HG03108 (cell line): ENCODE measurements at regions not wholly inside any gene's neighbourhood (a gene's known extent, or its start where the extent isn't known, plus 50 kb on each side); places are given as distances from the start of the nearest gene placed in this dataset.
"Not testable (repeated sequence)": the region's sequence is repeated elsewhere in the genome, so short reads cannot be mapped to it uniquely, and the experiment has no call there.

Experiments
- ATAC-seq: cut with Tn5 transposase; IDR thresholded peaks from one replicate; pipeline ENCODE4 v1.9.1; 2021; ENCODE audit warnings: moderate library complexity; ENCODE audit not compliant: unreplicated experiment

DNA sequence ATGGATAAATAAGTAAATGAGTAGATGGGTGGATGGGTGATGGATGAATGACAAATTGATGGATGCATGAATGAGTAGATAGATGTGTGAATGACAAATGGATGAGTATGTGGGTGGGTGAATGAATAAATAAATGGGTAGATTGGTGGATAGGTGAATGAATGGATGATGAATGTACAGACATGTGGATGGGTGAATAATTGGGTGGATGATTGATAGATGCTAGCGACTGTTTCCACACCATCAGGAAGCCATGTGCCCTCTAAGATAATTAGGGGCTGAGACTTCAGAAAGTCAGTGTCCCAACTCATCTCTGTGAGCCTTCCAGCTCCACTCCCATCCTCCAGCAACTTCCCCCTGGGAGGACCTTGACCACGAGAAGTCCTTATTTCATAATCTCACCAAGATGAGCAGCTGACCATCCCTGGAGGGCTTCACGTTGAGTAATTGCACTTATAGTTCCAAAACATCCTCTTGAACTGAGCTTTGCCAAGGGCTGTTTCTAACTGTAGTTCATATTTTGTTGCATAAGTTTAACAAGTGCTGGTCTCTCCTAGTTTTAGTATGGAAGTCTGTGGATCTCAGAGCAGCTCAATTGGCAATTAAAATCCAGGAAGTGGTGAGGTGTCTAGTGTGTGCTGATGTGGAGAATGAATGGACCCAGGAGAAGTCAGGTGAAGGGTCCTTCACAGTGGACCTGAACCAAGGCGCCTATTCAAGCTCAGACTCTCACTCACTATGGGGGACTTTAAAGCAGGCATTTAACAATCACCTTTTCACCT is 295.7 kb downstream of the ADGRD1 start:
- ATAC-seq, result no peak

DNA sequence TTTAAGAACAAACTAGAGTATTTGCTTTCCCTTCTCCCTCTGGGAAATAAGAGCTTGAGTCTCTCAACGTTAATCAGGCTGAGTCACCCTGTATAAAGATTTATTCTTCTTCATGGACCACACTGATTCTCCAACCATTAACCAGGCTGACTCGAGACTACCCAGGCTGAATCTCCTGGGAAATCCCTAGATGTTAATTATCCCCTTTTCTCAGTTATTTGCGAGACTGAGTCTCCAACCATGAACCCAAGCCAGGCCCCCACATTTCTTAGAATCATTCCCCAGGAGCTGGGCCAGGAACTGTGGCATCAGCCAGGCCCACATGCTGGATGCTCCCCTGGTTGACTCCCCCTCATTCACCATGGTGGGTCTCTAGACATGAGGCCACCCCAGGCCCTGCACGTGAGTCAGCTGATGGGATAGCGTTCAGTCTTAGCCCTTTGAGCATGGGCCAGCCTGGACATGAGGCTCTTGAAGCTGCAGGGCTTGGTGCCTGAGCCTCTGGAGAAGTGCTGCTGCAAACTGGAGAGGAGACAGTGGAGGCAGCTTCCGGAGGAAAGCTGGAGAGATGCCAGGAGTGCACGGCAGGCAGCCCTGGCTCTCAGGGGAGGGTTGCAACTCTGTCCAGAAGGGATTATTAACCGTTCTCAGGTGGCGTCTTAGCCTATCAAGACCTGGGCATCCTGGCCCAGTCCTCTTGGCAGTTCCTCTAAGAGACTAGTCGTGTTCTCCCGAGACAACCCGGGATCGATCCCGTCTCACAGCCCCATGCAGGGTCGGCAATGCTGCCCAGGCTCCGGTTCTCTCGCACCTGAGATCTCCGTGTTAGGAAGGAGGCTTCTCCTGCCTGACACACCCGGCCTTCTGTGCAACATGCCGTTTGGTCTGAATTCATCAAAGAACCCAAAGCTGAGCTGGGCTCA is 296.6 kb downstream of the ADGRD1 start:
- ATAC-seq, result no peak

DNA sequence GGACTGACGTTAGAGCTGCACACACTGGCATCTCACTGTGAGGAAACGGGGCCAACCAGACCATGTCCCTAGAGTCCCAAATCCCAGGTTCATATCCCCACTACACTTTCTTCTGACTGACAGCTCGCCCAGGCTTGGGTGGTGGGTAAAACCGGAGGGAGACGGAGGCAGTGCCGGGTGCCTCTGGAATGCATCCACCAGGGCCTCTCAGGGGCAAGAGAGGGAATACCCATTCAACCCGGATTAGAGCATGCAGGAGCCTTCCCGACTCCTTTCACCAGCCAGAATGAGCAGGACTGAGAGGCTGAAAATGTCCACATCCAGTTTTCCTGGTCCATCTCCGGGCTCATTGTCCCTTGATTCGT is 297.2 kb downstream of the ADGRD1 start:
- no peak for ATAC-seq

DNA sequence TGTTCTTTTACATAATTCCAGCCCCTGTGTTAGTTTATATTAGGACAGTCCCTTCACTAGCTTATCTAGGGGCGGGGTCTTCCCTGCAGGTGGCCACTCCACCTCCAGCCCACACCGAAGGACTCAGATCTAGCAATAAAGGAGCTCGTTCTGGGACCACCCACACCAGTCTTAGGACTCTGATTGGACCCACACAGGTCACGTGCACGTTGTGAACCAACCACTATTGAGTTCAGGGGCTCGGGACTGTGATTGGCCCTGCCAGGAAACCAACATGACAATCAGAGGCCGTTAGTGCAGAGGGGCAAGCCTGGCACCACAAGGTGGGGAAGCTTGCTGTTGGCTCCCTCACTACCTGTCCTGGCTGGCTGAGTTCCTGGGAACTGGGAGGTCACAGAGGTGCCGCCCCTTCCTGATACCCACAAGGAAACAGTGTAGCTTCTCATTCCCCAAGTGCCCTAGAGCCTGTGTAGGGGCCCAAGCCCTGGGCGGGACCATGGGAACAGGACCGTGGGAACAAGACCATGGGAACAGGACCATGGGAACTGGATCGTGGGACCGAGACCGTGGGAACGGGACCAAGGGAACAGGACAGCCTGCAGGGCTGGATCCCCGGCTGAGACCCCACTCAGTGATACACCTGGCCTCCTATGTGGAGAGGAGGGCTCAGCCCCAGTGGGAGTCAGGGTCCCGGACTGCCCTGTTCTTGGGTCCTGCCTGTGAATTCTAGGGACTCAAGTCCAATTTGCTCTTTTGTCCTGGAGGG is 297.8 kb downstream of the ADGRD1 start:
- ATAC-seq, result no peak

DNA sequence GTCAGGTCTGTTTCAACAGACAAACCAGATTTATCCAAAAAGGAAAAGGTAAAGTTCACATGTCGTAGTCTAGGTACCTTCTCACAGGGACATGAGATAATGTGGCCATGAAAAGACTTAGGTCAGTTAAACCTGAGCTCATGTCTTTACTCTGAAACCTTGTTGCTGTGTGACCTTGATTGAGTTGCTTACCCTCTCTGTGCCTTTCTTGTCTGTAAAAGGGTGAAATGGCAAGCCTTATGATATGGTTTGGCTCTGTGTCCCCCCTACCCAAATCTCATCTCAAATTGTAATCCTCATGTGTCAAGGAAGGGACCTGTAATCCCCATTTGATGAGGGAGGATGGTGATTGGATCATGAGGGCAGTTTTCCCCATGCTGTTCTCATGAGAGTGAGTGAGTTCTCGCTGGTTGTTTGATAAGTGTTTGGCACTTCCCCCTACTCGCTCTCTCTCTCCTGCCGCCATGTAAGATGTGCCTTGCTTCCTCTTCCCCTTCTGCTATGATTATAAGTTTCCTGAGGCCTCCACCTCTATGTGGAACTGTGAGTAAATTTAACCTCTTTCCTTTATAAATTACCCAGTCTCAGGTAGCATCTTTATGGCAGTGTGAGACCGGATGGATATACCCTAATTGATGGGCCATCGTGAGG is 299.8 kb downstream of the ADGRD1 start:
- ATAC-seq, result no peak

DNA sequence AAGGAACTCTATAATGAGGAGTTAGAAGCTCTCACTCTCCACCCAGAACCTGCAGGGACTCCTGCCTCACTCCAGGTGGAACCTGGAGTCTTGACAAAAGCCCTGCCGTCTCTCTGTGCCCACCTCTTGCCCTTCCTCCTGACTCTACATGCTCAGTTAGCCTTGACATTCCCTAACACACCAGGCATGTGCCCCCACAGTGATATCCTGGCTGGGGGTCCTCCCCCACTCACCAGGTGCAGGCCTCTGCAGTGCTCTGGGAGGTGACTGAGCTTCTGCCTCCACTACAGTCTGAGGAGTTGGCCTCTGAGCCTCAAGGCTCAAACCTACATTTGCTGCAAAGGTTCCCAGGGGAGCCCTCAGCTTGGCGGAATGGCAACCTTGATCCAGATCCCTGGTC is 300.7 kb downstream of the ADGRD1 start:
- ATAC-seq, result no peak

DNA sequence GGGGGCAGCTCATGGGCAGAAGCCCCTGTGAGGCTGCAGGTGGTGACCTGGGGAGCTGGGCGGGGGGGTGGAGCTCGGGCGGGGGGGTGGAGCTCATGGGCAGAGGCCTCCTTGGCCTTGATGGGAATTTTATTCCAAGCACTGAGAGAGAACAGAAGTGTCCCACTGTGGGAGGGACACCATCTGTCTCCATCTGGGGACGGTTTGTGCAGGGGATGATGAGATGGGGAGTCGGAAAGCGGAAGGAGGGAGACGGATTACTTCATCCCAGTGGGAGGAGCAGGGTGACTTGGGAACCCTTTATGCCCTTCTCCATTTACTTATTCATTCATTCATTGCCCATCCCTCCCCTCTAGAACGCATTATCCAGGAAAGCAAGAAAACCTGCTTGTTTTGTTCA is 304.7 kb downstream of the ADGRD1 start:
- no peak for ATAC-seq

DNA sequence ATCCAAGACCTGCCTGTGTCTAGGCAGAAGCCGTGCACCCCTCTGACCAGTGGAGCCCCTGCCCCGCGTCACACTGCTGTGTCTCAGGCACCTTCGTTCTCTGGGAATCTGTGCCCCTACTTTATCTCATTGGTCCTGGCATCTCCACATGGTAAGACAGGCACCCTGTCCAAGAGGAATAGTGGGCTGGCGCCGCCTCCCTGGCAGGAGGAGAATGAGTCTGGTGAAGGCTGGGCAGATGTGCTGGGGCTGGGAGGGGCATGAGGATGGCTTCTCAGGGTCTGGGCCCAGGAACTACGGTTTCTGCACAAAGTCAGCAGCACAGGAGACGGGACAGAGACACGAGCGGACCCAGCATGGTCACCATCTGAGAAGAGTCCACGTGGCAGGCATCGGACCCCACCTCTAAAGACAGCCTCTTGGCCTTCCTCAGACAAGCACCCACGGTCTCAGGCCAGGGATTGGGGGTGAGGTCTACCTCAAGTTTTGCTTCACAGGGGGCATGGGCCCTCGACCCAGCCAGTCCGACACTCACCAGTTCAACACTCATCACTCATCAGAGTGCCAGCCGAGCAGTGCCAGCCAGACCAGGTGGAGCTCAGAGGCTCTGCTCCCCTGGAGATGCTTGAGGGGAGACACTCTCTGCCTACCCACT is 306.7 kb downstream of the ADGRD1 start:
- no peak for ATAC-seq

DNA sequence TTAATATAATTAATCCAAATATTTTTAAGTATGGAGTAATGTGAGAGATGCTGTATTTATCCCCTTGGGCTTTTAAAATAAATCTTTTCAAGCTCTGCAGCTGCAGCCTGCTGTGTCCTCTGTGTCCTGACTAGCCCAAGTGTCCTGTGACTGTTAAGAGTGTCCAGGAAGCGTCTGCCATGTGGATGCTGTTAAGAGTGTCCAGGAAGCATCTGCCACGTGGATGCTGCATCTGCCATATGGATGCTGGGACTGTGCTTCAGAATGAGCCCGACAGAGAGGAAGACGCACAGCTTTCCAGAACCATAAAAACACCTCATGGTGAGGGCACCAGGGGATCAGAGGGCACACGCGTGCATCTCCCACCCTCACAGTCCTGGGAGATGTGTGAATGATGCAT is 307.2 kb downstream of the ADGRD1 start:
- ATAC-seq, result no peak

DNA sequence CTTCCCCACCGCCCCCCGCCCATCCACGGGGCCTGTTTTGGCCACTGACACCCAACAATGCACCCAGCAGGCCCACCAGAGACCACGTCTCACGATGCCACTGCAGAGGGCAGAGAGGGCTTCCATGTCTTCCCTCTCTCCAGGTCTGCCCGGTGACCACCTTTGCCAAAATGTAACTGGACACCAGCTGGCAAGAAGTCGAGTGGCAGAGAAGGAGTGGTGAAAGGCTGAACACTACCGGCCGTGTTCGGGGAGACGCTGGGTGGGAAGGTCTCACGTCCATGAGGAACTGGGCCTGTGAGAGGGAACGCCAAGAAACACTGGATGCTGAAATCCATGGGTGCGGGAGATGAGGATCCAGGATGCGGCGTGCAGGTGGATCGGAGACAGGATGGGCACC is 308.2 kb downstream of the ADGRD1 start:
- ATAC-seq, result no peak

DNA sequence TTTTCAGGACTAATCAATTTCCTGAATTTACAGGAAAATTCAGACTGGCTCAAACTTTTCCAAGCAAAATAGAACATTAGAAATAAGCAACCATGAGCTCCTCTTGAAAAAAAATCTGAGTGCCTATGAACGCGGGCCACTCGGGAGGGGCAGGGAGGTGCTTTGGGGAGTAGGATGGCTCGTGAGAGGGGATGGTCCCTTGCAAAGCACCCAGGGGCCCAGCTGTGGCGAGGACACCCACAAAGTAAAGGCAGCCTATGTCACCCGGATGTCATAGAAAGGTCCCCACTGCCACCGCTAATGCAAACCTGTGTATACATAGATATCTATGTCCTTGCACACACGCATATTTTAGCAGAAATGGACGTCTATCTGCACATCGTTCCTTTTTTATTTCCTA is 309.9 kb downstream of the ADGRD1 start:
- no peak for ATAC-seq

DNA sequence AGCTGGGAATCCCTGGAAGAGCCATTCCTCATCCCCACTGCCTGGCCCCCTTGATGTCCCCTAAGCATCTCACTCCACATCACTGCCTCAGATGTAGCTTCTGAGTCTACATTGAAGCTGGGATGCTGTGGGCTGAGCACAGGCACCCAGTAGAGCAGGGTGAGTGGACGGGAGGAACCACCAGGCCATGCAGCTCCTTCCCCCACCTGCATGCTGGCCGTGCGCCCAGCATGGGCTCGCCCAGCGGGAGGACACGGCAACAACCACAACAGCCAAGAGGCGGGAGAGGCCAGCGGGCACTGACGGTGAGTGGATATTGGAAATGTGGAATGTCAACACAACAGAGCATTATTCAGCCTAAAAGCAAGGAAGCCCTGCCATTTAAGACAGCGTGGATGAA is 310.9 kb downstream of the ADGRD1 start:
- no peak for ATAC-seq

DNA sequence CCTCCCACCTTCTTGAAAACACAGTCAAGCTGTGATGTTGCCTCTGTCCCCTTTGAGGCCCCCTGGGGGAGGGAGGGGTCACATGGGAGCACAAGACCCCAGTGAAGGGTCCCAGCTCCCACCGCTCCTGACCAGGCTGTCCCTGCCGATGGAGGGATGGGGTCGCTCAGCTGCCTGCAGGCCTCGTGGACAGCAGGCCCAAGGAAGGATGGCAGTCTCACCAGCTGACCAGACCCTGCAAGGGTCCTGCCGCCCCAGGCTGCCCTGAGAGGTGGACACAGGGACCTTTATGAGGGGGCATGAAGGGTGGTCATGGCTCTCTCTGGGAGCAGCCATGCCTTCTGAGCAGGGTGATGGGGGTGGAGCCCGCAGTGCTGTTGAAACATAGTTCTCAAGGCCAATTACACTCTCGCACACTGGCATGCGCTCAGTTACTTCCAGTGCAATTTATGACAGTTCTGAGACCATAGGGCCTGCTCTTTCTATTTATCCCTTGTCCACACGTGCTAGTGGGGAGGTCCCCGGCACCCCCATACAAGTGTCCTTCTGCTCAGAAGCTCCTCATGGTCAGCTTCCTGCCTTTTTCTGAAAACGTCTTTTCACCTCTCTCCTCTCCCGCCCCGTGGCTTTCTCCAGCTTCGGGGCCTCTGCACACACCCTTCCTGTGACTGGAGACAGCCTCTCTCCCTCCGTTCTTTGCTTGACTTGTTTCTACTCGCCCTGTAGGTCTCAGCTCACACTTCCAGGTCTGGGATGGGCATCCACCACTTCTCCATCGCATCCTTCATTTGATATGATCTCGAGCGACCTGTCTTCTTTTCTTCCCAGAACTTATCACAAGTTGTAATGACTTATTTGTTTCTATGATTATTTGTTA is 313.1 kb downstream of the ADGRD1 start:
- no peak for ATAC-seq

DNA sequence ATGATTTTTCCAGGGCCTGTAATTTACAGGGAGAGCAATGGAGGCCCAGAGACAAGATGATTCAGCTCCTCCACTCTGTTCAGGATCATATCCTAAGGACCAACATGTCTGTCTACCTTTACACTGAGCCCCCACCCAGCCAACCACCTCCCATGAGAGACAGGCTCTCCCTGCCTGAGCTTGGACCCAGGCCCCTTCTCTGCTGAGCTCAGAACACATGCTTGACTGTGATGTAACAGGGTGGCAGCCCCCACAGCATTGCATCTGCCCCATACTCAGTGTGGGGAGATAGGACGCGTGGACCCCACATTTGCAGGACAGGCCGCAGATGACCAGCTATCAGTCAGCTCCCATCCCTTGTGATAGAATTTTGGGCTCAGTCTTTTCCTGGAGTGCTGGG is 313.9 kb downstream of the ADGRD1 start:
- no peak for ATAC-seq

DNA sequence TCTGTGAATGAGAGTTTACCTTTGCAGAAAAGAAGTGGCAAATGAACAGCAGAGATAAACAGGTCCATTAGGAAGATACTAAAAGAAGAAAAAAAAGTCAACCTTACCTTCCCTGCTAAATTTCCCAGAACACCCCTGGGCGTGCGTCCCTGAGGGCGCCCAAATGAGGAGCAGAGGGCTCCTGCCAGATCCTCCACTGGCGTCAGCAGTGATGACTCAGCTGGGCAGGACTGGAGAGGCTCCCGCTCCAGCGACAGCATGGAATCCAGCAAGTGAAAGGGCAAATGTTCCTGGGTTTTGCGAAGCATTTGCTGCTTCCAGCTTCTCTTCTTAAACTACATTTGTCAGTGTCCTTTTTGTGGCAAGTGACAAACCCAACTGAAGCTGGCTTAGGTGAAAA is 314.4 kb downstream of the ADGRD1 start:
- ATAC-seq, result not testable (repeated sequence)

DNA sequence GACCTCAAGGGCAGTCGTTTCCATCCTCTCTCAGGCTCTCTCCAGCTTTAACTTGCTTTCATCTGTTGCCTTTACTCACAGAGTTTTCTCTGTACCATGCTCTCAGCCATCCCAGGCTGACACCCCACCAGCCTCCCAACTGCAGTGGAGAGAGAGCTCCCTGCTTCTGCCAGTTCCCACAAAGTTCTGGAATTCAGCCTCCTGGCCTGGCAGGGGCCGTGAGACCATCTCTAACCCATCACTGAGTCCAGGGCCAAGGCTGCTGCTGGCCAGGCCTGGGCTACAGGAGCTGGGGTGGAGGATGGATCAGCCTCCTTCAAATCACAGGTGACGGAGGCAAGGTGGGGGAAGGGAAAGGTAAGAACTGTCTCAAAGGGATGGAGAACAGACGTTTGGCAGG is 314.9 kb downstream of the ADGRD1 start:
- ATAC-seq, result not testable (repeated sequence)

DNA sequence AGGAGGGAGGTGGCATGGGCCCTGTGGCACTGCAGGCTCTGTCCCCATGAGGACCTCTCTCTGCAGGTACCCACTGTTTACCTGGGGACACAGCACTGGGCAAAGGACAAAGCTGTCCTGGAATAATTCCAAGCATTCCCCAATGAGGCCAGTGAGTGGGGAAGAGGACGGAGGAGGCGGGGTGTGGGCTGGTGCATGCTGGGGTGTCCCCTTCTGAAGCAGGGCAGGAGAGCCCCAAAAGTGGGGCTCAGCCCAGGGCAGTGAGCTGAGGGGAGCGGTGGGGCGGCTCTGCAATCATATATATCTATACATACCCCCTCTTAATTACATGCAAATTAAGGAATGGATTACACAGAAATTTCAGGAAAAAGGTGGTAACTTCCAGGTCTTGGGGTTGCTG is 315.8 kb downstream of the ADGRD1 start:
- no peak for ATAC-seq

DNA sequence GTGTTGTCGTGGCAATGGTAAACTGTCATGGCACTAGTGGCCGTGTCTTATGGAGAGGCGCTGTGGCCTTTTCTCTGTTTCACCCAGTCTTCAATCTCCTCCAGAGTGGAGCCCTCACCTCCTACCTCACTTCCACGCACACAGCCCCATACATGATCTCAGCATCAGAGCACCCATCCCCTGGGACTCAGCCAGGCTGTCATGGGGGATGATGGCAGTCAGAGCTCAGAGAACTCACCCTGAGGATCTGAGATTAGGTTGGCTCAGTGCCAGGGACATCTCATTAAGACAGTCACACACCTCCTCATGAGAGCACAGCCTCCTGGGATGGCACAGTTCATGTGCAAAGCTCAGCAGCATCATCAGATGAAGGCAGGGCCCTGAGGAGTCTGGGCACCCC is 316.3 kb downstream of the ADGRD1 start:
- not testable (repeated sequence) for ATAC-seq

DNA sequence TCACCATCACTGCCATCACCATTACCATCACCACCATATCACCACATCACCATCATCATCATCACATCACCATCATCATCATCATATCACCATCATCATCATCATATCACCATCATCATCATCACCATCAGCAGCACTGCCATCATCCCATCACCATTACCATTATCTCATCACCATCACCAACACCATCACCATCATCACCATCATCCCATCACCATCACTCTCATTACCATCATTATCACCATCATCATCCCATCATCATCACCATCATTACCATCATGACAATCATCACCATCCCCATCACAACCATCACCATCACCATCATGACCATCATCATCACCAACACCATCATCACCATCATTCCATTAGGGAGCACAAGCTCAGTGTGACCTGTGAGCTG is 318.0 kb downstream of the ADGRD1 start:
- no peak for ATAC-seq
